CD4-positive, alpha-beta T cell treated with Interleukin-6 at 100 ng/mL for 8 hours (primary cell): ENCODE measurements at regions not wholly inside any gene's neighbourhood (a gene's known extent, or its start where the extent isn't known, plus 50 kb on each side); places are given as distances from the start of the nearest gene placed in this dataset.
"Not testable (repeated sequence)": the region's sequence is repeated elsewhere in the genome, so short reads cannot be mapped to it uniquely, and the experiment has no call there.

ENCODE experiments used
- DNase-seq: peaks from one replicate; pipeline ENCODE4 v3.0.0-alpha.2; 2020; ENCODE audit warnings: mixed read lengths, low spot score

GRCh38 chr3:43236008-43236407 is 50.3 kb upstream of the SNRK start:
- DNase-seq: no peak

DNA sequence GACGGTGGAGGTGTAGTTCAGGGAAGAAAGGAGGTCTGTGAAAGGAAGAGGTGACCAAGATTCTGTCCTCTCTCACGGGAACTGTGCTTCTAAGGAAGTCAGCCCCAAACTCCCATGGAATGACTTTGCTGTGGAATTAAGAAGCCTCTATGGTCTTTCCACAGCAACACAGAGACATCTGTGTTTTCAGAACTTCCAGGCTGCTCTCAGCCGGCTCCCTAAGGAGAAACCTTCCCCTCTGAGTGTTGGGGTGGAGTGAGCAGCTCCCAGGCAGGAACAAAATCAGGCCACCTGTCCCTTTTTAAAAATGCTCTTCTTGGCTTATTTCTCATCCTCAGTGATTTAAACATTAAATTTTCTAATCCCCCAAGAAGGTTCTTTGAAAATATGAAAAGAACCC is 53.3 kb upstream of the SNRK start:
- no peak for DNase-seq

GRCh38 chr3:43231276-43232000 is 54.9 kb upstream of the SNRK start:
- DNase-seq: no peak

GRCh38 chr3:43229865-43230264 is 56.5 kb upstream of the SNRK start:
- not testable (repeated sequence) for DNase-seq

DNA sequence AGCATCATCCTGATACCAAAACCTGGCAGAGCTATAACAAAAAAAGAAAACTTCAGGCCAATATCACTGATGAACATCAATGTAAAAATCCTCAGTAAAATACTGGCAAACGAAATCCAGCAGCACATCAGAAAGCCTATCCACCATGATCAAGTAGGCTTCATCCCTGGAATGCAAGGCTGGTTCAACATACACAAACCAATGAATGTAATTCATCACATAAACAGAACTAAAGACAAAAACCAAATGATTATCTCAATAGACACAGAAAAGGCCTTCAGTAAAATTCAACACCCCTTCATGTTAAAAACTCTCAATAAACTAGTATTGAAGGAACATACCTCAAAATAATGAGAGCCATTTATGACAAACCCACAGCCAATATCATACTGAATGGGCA is 58.7 kb upstream of the SNRK start:
- not testable (repeated sequence) for DNase-seq

- DNase-seq: no peak
Measured at GRCh38 chr3:43224405-43225073, 61.8 kb upstream of the SNRK start.

- DNase-seq: peak; percentile 8
Measured at GRCh38 chr3:43223670-43224364, 62.5 kb upstream of the SNRK start.

GRCh38 chr3:43222590-43222989 is 63.8 kb upstream of the SNRK start:
- peak; percentile 45 for DNase-seq

- DNase-seq: no peak
Measured at GRCh38 chr3:43221076-43221475, 65.3 kb upstream of the SNRK start.

GRCh38 chr3:43219616-43220015 is 66.7 kb upstream of the SNRK start:
- no peak for DNase-seq

DNA sequence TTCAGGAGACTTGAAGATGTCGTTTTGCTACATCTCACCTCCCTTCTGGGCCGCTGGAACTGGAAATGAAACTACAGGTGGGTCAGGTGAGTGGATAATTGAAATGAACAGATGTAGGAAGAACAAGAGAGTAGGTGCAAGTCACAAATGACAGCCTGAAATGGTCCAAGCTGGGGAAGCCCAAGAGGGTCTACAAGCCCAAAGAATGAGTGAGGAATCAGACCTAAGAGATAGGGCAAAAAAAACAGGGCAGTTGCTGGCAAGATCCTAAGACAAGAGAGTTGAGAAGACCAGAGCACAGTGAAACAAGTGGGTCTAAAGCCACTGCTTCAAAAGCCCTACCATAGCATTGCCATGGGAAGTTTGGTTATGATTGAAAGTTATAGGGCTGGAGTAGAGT is 67.4 kb upstream of the SNRK start:
- DNase-seq: no peak

- DNase-seq: no peak
Measured at GRCh38 chr3:43218156-43218555, 68.2 kb upstream of the SNRK start.

GRCh38 chr3:43217633-43218032 is 68.7 kb upstream of the SNRK start:
- no peak for DNase-seq

DNA sequence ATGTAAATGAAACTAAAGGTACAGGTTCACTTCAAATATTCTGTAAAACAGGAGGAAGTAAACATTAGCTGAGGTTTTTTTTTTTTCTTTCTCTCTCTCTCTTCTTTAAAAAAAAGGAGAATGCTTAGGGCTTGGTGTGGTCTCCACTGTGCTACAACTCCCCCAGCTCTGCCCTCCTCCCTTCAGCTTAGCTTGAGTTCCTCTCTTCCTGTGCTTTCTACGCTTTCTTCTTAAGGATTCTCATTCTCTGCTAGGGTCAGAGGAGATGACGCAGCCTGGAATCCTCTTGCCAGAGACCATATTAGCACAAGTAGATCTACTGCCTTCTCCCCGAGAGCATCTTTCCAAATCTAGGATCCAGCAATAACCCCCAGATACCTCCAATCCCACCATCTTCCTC is 69.1 kb upstream of the SNRK start:
- peak; percentile 7 for DNase-seq

DNA sequence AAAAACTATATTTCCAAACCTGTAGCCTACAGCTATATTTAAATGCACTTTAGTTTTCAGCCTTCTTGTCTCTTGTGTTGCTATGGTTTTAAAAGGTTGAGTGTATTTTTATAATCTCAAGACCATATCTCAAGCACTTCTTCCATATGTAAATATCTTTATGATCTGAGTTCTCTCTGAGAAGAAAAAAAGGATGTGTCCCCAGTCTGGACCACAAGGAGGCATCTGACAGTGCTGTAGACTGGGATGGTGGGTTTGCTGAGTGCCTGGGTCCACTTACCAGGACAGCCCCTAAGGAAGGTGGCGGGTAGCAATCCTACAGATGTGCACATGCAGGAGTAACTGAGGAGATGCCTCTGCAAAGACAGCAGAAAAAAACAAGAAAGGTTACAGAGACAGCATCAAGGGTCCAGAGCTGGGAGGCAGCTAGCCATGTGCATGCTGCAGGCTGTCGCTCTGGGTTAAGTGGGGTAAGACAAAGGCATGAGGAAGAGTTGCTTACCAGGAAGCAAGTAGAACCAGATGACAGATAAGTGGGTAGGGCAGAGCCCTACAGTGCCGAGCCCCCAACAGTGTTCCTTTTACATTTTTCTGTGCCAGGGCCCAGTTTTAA is 70.6 kb upstream of the SNRK start:
- DNase-seq: no peak

DNA sequence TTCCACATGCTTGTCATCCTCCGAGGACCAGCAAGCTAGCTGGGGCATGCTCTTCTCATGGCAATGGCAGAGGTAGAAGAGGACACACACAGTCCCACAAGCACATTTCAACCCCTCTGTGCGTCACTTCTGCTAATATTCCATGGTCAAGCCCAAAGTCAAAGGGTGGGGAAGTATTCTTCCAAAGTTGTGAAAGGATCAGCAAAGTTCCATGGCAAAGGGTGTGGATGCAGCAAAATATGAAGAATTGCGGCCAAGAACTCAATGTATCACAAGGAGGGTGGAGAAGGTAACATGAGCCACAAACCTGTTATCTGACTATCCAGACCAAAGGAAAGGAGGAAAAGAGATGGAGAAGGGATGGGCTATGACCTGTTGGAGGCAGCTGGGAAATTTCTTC is 71.2 kb upstream of the SNRK start:
- no peak for DNase-seq

DNA sequence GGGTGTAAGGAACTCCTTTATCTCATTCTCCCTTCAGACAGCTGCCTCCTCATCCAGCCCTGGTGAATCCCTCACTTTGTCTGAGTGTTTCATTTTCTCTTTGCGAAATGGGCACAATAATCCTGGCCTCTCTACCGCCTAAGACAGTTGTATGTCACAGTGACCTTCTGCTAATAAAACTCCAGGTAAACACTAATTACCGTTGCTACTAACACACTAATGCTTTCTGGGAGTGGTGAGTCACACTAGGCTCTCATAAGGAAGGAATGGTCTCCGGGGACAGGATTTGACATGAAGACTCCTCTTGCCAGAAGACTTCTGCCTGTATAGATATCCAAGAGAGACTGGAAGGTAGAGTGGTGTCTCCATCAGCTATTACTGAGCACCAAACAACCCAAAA is 71.7 kb upstream of the SNRK start:
- no peak for DNase-seq

DNA sequence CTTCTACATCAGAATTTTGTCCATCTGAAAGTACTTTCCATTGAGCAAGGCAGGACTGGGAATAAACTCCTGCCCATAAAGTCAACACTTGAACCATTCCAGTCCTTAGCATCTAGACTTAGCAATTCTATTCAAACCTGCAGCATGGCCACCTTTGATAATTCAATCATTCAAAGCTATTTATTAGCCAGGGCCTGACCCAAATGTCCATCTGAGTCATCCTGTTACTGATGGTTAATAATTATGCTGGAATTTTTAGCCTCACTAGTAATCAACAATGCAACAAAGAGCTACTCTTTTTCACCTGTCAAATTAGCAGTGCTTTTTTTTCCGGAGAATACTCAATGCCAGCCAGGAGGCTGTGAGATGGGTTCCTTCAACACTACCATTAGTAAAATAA is 72.7 kb upstream of the SNRK start:
- no peak for DNase-seq

DNA sequence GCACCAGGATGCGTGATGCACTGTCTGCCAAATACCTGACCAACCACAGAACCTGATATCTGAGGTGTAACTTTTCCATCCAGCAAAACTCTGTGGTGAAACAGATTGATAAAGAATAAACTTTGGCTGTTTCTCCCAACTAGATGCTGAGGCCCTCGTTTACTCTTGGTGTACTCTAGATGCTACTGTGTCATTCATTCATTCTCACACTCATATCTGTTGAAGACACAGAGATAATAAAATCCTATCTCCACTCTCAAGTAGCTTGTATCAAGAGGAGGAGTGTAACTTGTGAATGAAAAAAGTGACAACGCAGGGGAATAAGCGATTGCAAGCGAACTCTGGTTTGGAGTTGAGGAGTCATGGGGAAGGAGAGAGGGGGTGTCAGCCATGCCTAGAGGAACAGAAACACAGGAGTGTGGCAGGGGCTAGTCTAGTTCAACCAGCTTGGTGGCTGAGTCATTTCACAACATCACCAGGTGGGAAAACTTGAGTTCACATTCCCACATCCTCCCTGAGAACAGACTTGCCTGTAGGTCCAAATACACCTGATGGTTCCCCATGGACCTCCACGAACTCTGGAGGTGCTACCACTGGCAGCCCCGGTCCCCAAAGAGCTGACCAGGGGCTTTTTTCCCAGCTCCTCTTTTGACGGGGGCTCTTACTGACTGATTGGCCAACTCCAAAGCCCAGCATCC is 73.3 kb upstream of the SNRK start:
- DNase-seq: no peak

GRCh38 chr3:43211681-43212080 is 74.7 kb upstream of the SNRK start:
- DNase-seq: no peak

- DNase-seq: no peak
Measured at GRCh38 chr3:43210049-43211027, 76.0 kb upstream of the SNRK start.
